ENCODE measurements at regions not wholly inside any gene's neighbourhood (a gene's known extent, or its start where the extent isn't known, plus 50 kb on each side); places are given as distances from the start of the nearest gene placed in this dataset.

GRCh38 chr14:58785701-58786100 is 147.9 kb downstream of the DACT1 start:
- no peak for DNase-seq

GRCh38 chr14:58787592-58787991 is 149.8 kb downstream of the DACT1 start:
- DNase-seq, result no peak

GRCh38 chr14:58788655-58789503 is 151.1 kb downstream of the DACT1 start:
- no peak for DNase-seq

GRCh38 chr14:58789736-58790135 is 152.0 kb downstream of the DACT1 start:
- no peak for DNase-seq

GRCh38 chr14:58792416-58792815 is 154.7 kb downstream of the DACT1 start:
- DNase-seq, result no peak

GRCh38 chr14:58793131-58793740 is 155.5 kb downstream of the DACT1 start:
- no peak for DNase-seq

GRCh38 chr14:58794993-58795762 is 157.4 kb downstream of the DACT1 start:
- DNase-seq, result no peak

GRCh38 chr14:58796242-58797009 is 158.7 kb downstream of the DACT1 start:
- DNase-seq, result no peak

- no peak for DNase-seq
Measured at GRCh38 chr14:58797010-58797429, 159.3 kb downstream of the DACT1 start.

GRCh38 chr14:58798173-58798572 is 160.4 kb downstream of the DACT1 start:
- no peak for DNase-seq

- no peak for DNase-seq
Measured at GRCh38 chr14:58801086-58801485, 163.3 kb downstream of the DACT1 start.

- DNase-seq, result no peak
Measured at GRCh38 chr14:58805057-58805456, 167.3 kb downstream of the DACT1 start.

- DNase-seq, result no peak
Measured at GRCh38 chr14:58805605-58806409, 168.0 kb downstream of the DACT1 start.

- no peak for DNase-seq
Measured at GRCh38 chr14:58807191-58807590, 169.4 kb downstream of the DACT1 start.

GRCh38 chr14:58808828-58809227 is 171.1 kb downstream of the DACT1 start:
- no peak for DNase-seq

GRCh38 chr14:58809520-58809919 is 171.8 kb downstream of the DACT1 start:
- no peak for DNase-seq

GRCh38 chr14:58812050-58812910 is 174.5 kb downstream of the DACT1 start:
- DNase-seq, result no peak

- DNase-seq, result no peak
Measured at GRCh38 chr14:58813745-58814144, 176.0 kb downstream of the DACT1 start.

GRCh38 chr14:58814466-58814865 is 176.7 kb downstream of the DACT1 start:
- no peak for DNase-seq

- no peak for DNase-seq
Measured at GRCh38 chr14:58815161-58815701, 177.5 kb downstream of the DACT1 start.

- DNase-seq, result no peak
Measured at GRCh38 chr14:58815794-58816193, 178.0 kb downstream of the DACT1 start.

Measured in stimulated activated CD4-positive, alpha-beta T cell treated with anti-CD3 and anti-CD28 coated beads, Interleukin-15, amount 100 ng/mL, for 24 hours (primary cell).